Effector memory CD8-positive, alpha-beta T cell (primary cell): ENCODE measurements at regions not wholly inside any gene's neighbourhood (a gene's known extent, or its start where the extent isn't known, plus 50 kb on each side); places are given as distances from the start of the nearest gene placed in this dataset.
"Not testable (repeated sequence)": the region's sequence is repeated elsewhere in the genome, so short reads cannot be mapped to it uniquely, and the experiment has no call there.

ENCODE experiments used
- ATAC-seq: fragments of 150-1000 bp; cut with Tn5 transposase; replicated peaks from 2 replicates; pipeline ENCODE4 v1.10.0; 2021; ENCODE audit warnings: mild to moderate bottlenecking, moderate library complexity
- DNase-seq, 3 experiments: peaks; one replicate each; pipeline ENCODE4 v3.0.0; 2021
- H3K27ac Mint-ChIP-seq, 2 donors: one replicate each; pipeline ENCODE4 v1.8.0; 2022; ENCODE audit warnings: mild to moderate bottlenecking in 2 of 2, mixed read lengths in 2 of 2, moderate library complexity in 2 of 2
- H3K27me3 Mint-ChIP-seq, 2 donors: one replicate each; pipeline ENCODE4 v1.8.0; 2022; ENCODE audit warnings: mixed read lengths in 2 of 2
- H3K36me3 Mint-ChIP-seq: one replicate; pipeline ENCODE4 v1.8.0; 2022; ENCODE audit warnings: mild to moderate bottlenecking, moderate library complexity, mixed read lengths; ENCODE audit not compliant: insufficient read depth
- H3K4me1 Mint-ChIP-seq, 2 donors: one replicate each; pipeline ENCODE4 v1.8.0; 2022; ENCODE audit warnings: low read depth in 2 of 2, mixed read lengths in 2 of 2
- H3K4me3 Mint-ChIP-seq, 2 donors: one replicate each; pipeline ENCODE4 v1.8.0; 2022; ENCODE audit warnings: mild to moderate bottlenecking in 2 of 2, mixed read lengths in 2 of 2, moderate library complexity in 2 of 2
- H3K9me3 Mint-ChIP-seq, 2 donors: one replicate each; pipeline ENCODE4 v1.8.0; 2022; ENCODE audit warnings: mixed read lengths in 2 of 2

- not testable (repeated sequence) for H3K27ac Mint-ChIP-seq, H3K9me3 Mint-ChIP-seq, H3K36me3 Mint-ChIP-seq, H3K4me3 Mint-ChIP-seq, ATAC-seq, H3K4me1 Mint-ChIP-seq, DNase-seq
- peaks cover 0 to 12% of the 10 kb centered on the region in 2 donors for H3K27me3 Mint-ChIP-seq
Observed at GRCh38 chr5:159502116-159502515, 171.8 kb upstream of the IL12B start.

GRCh38 chr5:159503236-159503635 is 172.9 kb upstream of the IL12B start:
- Mint-ChIP-seq H3K4me3 (no peak overlapping the region), H3K9me3 (no peaks in the 10 kb centered on the region), H3K27ac (no peak overlapping the region), H3K36me3 (no peaks in the 10 kb centered on the region), H3K27me3 (peaks cover 0 to 9% of the 10 kb centered on the region in 2 donors), H3K4me1 (no peaks in the 10 kb centered on the region)
- ATAC-seq (no peak), DNase-seq (no peak)

DNA sequence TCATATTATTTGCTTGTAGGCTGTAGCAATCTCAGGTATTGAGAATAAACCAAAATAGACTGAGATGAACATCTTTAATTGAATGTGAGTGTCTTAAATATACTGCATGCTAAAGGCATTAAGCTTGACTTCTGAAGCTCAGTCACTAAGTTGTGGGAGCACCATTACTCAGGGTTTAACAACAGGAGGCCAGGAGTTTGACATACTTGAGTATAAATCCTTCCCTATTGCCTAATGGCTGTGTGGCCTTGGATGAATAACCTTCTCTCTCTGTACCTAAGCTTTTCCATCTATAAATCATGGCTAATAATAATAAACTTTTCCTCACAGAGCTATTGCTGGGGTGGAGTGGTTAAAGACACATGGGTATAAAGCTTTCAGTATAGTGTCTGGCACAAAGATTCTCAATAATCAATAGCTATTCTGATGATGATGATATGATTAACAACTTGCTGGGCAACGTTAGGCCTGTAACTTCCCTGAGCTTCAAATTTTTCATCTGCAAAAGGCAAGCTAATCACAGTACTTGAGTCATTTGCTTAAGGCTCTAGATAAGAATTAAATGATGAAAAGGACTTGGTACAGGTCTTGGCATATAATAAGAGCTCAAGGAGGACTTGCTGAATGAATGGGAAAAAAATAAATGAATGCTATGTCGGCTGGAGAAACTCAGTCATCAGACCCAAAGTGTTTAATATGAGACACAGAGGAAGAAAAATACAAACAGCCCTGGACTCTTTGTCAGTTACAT is 174.0 kb upstream of the IL12B start:
- DNase-seq (no peak), ATAC-seq (no peak)
- no peaks in the 10 kb centered on the region for H3K4me1 Mint-ChIP-seq
- H3K4me3 Mint-ChIP-seq: no peak overlapping the region
- no peaks in the 10 kb centered on the region for H3K9me3 Mint-ChIP-seq
- H3K36me3 Mint-ChIP-seq: no peaks in the 10 kb centered on the region
- H3K27me3 Mint-ChIP-seq: peaks cover 0 to 15% of the 10 kb centered on the region in 2 donors
- H3K27ac Mint-ChIP-seq: no peak overlapping the region

DNA sequence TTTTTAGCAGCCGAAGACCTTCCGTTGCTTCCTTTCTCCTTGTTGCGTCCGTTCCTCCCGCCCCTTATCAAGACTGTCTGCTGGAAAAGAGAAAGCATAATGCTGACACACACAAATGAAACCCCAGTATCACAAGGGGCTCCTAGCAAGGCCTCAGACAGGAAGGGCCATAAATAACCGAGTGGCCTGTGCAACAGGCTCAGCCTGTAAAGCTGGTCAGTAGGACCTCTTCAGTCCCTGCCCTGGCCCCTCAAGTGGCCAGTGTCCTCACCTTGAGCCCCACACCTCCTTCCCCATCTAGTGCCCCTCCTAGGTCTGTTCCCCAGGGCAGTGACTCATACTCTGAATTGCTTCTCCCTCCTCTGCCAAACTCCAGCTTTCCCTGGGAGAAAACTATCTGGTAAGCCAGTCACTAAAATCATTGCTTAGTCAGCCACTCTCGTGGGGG is 174.6 kb upstream of the IL12B start:
- no peaks in the 10 kb centered on the region for H3K4me1 Mint-ChIP-seq
- DNase-seq (no peak), ATAC-seq (no peak)

DNA sequence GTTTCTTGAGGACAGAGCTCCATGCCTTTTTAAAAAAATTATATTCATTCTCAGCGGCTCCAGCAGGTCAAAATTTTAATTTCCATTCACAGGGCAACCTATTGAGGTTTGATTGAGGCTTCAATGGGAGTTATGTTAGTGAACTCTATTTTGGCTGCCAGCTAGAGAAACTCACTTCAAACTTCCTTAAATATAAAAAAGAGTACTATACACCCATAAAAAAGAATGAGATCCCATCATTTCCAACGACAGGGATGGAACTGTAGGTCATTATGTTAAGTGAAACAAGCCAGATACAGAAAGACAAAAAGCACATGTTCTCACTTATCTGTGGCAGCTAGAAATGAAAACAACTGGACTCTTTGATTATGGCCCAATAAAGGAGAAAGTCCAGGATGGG is 176.8 kb upstream of the IL12B start:
- Mint-ChIP-seq H3K9me3 (no peaks in the 10 kb centered on the region), H3K36me3 (no peaks in the 10 kb centered on the region), H3K4me3 (no peak overlapping the region), H3K27ac (no peak overlapping the region), H3K27me3 (peaks cover 0 to 19% of the 10 kb centered on the region in 2 donors), H3K4me1 (no peaks in the 10 kb centered on the region)
- ATAC-seq: no peak
- no peak for DNase-seq

More for the DNA sequence above, 174.6 kb upstream of the IL12B start:
- Mint-ChIP-seq H3K9me3 (no peaks in the 10 kb centered on the region), H3K36me3 (no peaks in the 10 kb centered on the region), H3K27me3 (peaks cover 0 to 18% of the 10 kb centered on the region in 2 donors), H3K4me3 (no peak overlapping the region), H3K27ac (no peak overlapping the region)

DNA sequence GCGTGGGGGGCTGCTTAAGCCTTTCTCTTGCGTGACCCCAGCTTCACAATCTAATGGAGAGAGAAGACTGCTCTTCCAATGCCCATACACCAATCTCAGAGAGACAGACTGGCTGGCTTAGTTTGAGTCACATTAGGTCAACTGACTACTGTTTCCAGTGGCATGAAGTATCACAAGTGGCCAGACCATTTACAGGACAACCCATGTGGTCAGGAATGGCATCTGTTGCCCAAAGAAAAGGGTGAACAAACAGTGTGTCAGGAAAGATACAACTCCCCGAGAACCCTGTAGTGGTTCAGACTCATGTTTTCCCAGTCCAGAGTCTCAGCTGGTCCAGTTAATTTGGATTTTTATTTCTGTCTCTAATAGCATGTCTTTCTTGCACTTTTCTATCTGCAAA is 177.4 kb upstream of the IL12B start:
- no peak for ATAC-seq
- Mint-ChIP-seq H3K27ac (no peak overlapping the region), H3K4me1 (no peaks in the 10 kb centered on the region), H3K4me3 (no peak overlapping the region), H3K36me3 (no peaks in the 10 kb centered on the region), H3K9me3 (no peaks in the 10 kb centered on the region), H3K27me3 (peaks cover 4 to 25% of the 10 kb centered on the region in 2 donors)
- DNase-seq: no peak

- no peaks in the 10 kb centered on the region for H3K9me3 Mint-ChIP-seq
- H3K36me3 Mint-ChIP-seq: peaks cover 3% of the 10 kb centered on the region
- H3K27ac Mint-ChIP-seq: no peak overlapping the region
- no peaks in the 10 kb centered on the region for H3K4me1 Mint-ChIP-seq
- ATAC-seq: no peak
- H3K27me3 Mint-ChIP-seq: peaks cover 10 to 31% of the 10 kb centered on the region in 2 donors
- H3K4me3 Mint-ChIP-seq: no peak overlapping the region
- DNase-seq: no peak
Observed at GRCh38 chr5:159508344-159508743, 178.1 kb upstream of the IL12B start.

DNA sequence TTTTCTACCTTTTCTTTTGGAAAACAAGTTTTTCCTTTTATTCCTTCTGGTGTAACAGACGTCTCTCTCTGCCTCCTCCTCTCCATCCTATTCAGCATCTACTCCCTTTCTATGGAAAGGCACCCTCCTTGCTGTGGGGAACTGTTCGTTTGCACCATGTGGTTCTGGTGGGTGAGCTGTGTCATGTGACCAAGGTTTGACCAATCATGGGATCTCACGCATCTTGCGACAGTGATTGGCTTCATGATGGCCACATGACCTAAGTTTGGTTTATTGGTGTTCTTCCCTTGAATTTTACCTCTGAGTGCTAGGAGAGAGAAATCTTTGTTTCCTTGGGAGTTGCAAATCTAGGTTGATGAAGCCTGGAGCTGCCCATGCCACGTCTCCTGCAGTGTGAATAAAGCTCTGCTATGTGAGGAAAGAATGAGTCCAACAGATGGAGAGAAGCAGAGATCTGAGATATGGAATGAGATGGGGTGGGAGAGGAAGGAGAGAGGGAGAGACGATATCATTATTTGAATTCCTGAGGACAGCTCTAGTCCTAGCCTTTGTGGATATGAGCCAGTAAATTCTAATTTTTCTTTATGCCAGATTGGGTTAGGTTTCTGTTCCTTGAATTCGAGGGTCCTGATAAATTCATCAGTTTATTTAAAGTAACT is 178.8 kb upstream of the IL12B start:
- Mint-ChIP-seq H3K27me3 (peaks cover 13 to 39% of the 10 kb centered on the region in 2 donors), H3K27ac (no peak overlapping the region), H3K9me3 (no peaks in the 10 kb centered on the region), H3K4me1 (no peaks in the 10 kb centered on the region), H3K4me3 (no peak overlapping the region), H3K36me3 (peaks cover 3% of the 10 kb centered on the region)
- no peak for DNase-seq
- ATAC-seq: no peak

GRCh38 chr5:159510282-159510681 is 180.0 kb upstream of the IL12B start:
- no peak overlapping the region for H3K27ac Mint-ChIP-seq
- peaks cover 13 to 50% of the 10 kb centered on the region in 2 donors for H3K27me3 Mint-ChIP-seq
- no peak for DNase-seq
- H3K9me3 Mint-ChIP-seq: no peaks in the 10 kb centered on the region
- ATAC-seq: no peak
- no peaks in the 10 kb centered on the region for H3K4me1 Mint-ChIP-seq
- peaks cover 3% of the 10 kb centered on the region for H3K36me3 Mint-ChIP-seq
- H3K4me3 Mint-ChIP-seq: no peak overlapping the region

GRCh38 chr5:159511570-159511969 is 181.3 kb upstream of the IL12B start:
- Mint-ChIP-seq H3K27me3 (peaks cover 13 to 52% of the 10 kb centered on the region in 2 donors), H3K4me1 (peaks cover 2 to 3% of the 10 kb centered on the region in 2 donors), H3K9me3 (no peaks in the 10 kb centered on the region), H3K36me3 (peaks cover 3% of the 10 kb centered on the region), H3K4me3 (no peak overlapping the region), H3K27ac (no peak overlapping the region)
- no peak for ATAC-seq
- DNase-seq: no peak

DNA sequence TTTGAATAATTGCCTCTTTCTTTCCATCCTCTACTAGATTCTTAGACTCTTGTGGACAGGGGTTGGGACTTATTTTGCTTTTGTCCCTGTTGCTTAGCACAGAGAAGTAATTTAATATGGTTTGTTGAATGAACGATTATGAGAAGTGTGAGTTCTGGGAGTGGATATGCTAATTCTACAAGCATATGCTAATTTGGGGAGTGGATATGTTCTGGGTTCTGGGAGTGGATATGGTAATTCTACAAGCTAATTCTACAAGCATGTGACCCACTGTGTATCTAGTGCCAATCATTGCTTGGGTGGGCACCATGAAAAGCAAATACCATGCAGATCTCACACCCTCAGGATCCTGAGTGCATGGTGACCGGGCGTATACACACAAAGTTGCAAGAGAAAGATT is 181.8 kb upstream of the IL12B start:
- H3K27ac Mint-ChIP-seq: no peak overlapping the region
- H3K4me1 Mint-ChIP-seq: peaks cover 2 to 3% of the 10 kb centered on the region in 2 donors
- ATAC-seq: no peak
- DNase-seq: no peak
- peaks cover 13 to 47% of the 10 kb centered on the region in 2 donors for H3K27me3 Mint-ChIP-seq
- peaks cover 3% of the 10 kb centered on the region for H3K36me3 Mint-ChIP-seq
- H3K4me3 Mint-ChIP-seq: no peak overlapping the region
- H3K9me3 Mint-ChIP-seq: no peaks in the 10 kb centered on the region

DNA sequence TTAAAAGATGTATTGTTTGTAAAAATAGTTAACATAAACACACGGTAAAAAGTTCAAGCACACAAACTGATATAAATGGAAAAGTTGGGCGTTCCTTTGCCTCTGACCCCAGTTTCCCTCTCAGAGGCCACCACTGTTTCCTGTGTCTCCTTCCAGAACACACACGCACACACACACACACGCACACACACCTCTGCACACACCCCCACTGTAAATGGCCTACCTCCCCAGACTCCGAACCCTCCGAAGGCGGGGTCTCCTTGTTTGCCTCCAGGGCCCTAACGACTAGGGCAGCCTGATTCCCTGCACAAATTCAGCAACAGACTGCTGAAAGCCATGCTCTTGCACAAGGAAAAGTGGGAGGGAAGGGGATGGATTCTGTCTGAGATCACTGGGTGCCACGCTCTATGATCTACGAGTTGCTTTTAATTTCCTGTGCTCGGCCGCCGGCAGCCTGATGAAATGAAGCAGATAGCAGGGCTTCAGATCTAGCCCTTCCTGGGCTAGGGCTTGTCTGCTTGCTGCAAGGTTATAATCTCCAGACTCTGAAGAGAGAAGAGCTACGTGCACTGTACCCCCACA is 184.0 kb upstream of the IL12B start:
- H3K27ac Mint-ChIP-seq: no peak overlapping the region
- ATAC-seq (no peak), DNase-seq (no peak)
- peaks cover 2 to 3% of the 10 kb centered on the region in 2 donors for H3K4me1 Mint-ChIP-seq
- no peak overlapping the region for H3K4me3 Mint-ChIP-seq
- H3K27me3 Mint-ChIP-seq: peaks cover 19 to 54% of the 10 kb centered on the region in 2 donors
- H3K9me3 Mint-ChIP-seq: no peaks in the 10 kb centered on the region
- H3K36me3 Mint-ChIP-seq: peaks cover 3% of the 10 kb centered on the region

- no peak overlapping the region for H3K27ac Mint-ChIP-seq
- no peaks in the 10 kb centered on the region for H3K9me3 Mint-ChIP-seq
- H3K4me3 Mint-ChIP-seq: no peak overlapping the region
- H3K36me3 Mint-ChIP-seq: peaks cover 3% of the 10 kb centered on the region
- ATAC-seq: no peak
- H3K27me3 Mint-ChIP-seq: peaks cover 19 to 56% of the 10 kb centered on the region in 2 donors
- DNase-seq: no peak
- peaks cover 2 to 3% of the 10 kb centered on the region in 2 donors for H3K4me1 Mint-ChIP-seq
Observed at GRCh38 chr5:159515197-159515596, 184.9 kb upstream of the IL12B start.
